PC-9 (cell line): ENCODE measurements at regions not wholly inside any gene's neighbourhood (a gene's known extent, or its start where the extent isn't known, plus 50 kb on each side); places are given as distances from the start of the nearest gene placed in this dataset.
"Not testable (repeated sequence)": the region's sequence is repeated elsewhere in the genome, so short reads cannot be mapped to it uniquely, and the experiment has no call there.

Experiments used
- BruUV-seq: library from RNA; stranded (reverse); fragments of 400-500 nt; replicated peaks from 2 replicates; lab custom pipeline; 2021; lab: Mats Ljungman, UMichigan
- CTCF ChIA-PET: fragments of 300-600 bp; sonication (Branson Sonifier 250); formaldehyde crosslinking; loops from one replicate; lab custom pipeline; 2022; ENCODE audit warnings: antibody characterized with exemption; lab: Charles Lee
- POLR2A ChIA-PET: fragments of 300-600 bp; sonication (Branson Sonifier 250); formaldehyde crosslinking; loops from one replicate; lab custom pipeline; 2022; ENCODE audit warnings: antibody characterized with exemption; ENCODE audit not compliant: unreplicated experiment; lab: Charles Lee
- DNase-seq, 2 experiments: peaks; one replicate each; pipeline versions ENCODE4 v3.0.0 to v3.0.0-alpha.2; 2015 to 2022; ENCODE audit warnings: mixed read lengths in 1 of 2
- H2AFZ ChIP-seq: fragments of 200-600 bp; sonication (generic); 2 replicates; pipeline ENCODE4 v1.8.1; 2017; ENCODE audit warnings: antibody characterized with exemption
- H3F3A ChIP-seq: fragments of 200-600 bp; sonication (generic); 2 replicates; pipeline ENCODE4 v1.8.1; 2017; ENCODE audit warnings: antibody characterized with exemption, mild to moderate bottlenecking, low read depth; ENCODE audit not compliant: insufficient read depth
- H3K27ac ChIP-seq: fragments of 200-600 bp; sonication (generic); 2 replicates; pipeline ENCODE4 v1.6.1; 2016; ENCODE audit warnings: mixed run types
- H3K27me3 ChIP-seq: fragments of 200-600 bp; sonication (generic); 2 replicates; pipeline ENCODE4 v1.6.1; 2016; ENCODE audit warnings: low read depth, mixed run types; ENCODE audit not compliant: insufficient read depth
- H3K36me3 ChIP-seq: fragments of 200-600 bp; sonication (generic); 2 replicates; pipeline ENCODE4 v1.6.1; 2016; ENCODE audit warnings: low read depth, mixed run types
- H3K4me1 ChIP-seq: fragments of 200-600 bp; sonication (generic); replicated peaks from 2 replicates; pipeline ENCODE4 v1.6.1; 2016; ENCODE audit warnings: mixed run types; ENCODE audit not compliant: insufficient read depth
- H3K4me2 ChIP-seq: fragments of 200-600 bp; sonication (generic); 2 replicates; pipeline ENCODE4 v1.6.1; 2017; ENCODE audit warnings: mixed run types
- H3K4me3 ChIP-seq: fragments of 200-600 bp; sonication (generic); 2 replicates; pipeline ENCODE4 v1.6.1; 2016; ENCODE audit warnings: mixed run types
- H3K79me2 ChIP-seq: fragments of 200-600 bp; sonication (generic); 2 replicates; pipeline ENCODE4 v1.6.1; 2017; ENCODE audit warnings: low read depth, mixed run types
- H3K9me2 ChIP-seq: fragments of 200-600 bp; sonication (generic); 2 replicates; pipeline ENCODE4 v1.8.1; 2017; ENCODE audit warnings: mild to moderate bottlenecking; ENCODE audit not compliant: insufficient read depth
- H3K9me3 ChIP-seq: fragments of 200-600 bp; sonication (generic); 2 replicates; pipeline ENCODE4 v1.8.1; 2016; ENCODE audit warnings: low read depth; ENCODE audit not compliant: insufficient read depth
- H4K20me1 ChIP-seq: fragments of 200-600 bp; sonication (generic); 2 replicates; pipeline ENCODE4 v1.8.1; 2017; ENCODE audit not compliant: insufficient read depth
- CTCF ChIP-seq: fragments of 200-600 bp; sonication (generic); conservative IDR thresholded peaks from 2 replicates; pipeline ENCODE4 v1.6.1; 2017; ENCODE audit warnings: mixed run types, antibody characterized with exemption, mild to moderate bottlenecking, moderate library complexity
- EZH2 ChIP-seq: fragments of 200-600 bp; sonication (generic); IDR thresholded peaks from 2 replicates; pipeline ENCODE4 v1.8.0; 2017; ENCODE audit warnings: antibody characterized with exemption, low read depth
- intact Hi-C: fragments of 100-400 bp; cut with micrococcal nuclease; formaldehyde crosslinking; loops from one replicate; pipeline ENCODE4 v1.10.0; 2022; ENCODE audit not compliant: unreplicated experiment

DNA sequence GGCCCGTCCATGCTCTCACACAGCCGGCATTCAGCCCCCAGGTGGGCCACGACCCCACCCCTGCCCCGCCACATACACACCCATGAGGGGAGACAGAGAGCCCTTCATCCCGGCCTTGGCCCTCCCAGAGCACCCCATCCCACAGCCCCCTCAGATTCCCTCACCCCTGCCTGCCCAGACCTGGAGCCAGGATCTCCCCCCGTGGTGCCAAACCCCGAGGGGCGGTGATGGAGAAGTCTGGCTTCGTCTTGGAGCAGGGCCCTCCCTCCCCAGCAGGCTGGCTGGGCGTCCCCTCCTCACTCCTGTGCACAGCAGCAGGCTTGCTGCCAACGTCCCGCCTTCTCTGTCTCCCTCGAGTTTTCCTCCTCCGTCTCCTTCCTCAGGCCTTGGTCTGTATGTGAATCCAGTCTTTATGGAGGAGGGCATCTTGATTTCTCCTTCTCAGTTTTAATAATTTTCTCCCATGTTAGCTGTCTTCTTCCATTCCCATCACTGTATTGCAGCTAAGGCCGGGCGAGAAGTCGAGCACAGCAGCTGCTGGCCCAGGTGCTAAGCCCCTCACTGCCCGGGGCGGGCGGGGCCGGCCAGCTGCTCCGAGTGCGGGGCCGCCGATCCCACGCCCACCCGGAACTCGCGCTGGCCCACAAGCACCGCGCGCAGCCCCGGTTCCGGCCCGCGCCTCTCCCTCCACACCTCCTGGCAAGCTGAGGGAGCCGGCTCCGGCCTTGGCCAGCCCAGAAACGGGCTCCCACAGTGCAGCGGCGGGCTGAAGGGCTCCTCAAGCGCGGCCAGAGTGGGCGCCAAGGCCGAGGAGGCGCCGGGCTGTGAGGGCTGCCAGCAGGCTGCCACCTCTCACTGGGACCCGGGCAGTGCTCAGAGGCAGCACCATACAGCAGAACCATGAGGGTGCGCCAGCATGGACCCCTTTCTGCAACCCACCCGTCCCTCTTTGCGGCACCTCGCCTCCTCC, 183.6 kb downstream of the TBC1D2B start:
- H3F3A ChIP-seq, H3K4me1 ChIP-seq, H3K79me2 ChIP-seq, POLR2A ChIA-PET, H3K9me3 ChIP-seq, H3K36me3 ChIP-seq, H3K9me2 ChIP-seq, CTCF ChIA-PET, intact Hi-C loops, H3K27ac ChIP-seq, DNase-seq, H3K27me3 ChIP-seq, H2AFZ ChIP-seq, H3K4me2 ChIP-seq, H4K20me1 ChIP-seq, H3K4me3 ChIP-seq, BruUV-seq: not testable (repeated sequence)

GRCh38 chr15:77893246-77893645, 184.3 kb downstream of the TBC1D2B start:
- H3K27me3 ChIP-seq, H4K20me1 ChIP-seq, H2AFZ ChIP-seq, H3K4me2 ChIP-seq, DNase-seq, intact Hi-C loops, H3K9me3 ChIP-seq, H3F3A ChIP-seq, H3K4me1 ChIP-seq, POLR2A ChIA-PET, H3K79me2 ChIP-seq, CTCF ChIA-PET, H3K9me2 ChIP-seq, H3K4me3 ChIP-seq, H3K27ac ChIP-seq, BruUV-seq, H3K36me3 ChIP-seq: not testable (repeated sequence)

DNA sequence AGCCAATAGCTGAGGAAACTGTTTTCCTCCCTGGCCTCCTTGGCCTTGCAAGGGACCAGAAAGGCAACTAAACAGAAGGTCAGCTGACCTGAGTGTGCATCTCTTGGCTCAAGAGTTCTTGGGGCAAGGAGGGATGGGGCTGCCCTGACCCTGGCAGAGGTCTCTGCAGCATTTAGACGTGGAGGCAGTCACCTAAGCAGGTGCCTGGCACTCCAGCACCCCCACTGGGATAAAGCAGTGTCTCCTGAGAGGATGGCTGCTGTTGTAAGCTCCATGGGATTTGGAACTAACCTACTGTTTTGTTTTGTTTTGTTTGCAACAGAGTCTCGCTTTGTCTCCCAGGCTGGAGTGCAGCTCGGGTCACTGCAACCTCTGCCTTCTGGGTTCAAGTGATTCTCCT, 185.2 kb downstream of the TBC1D2B start:
- Histone ChIP-seq H3F3A (no peaks in the 10 kb centered on the region), H4K20me1 (no peaks in the 10 kb centered on the region), H3K27me3 (peaks cover 8% of the 10 kb centered on the region; the same call in 1 of the 2 replicates), H3K9me3 (no peaks in the 10 kb centered on the region), H3K9me2 (no peaks in the 10 kb centered on the region), H3K4me3 (no peak overlapping the region), H2AFZ (no peak overlapping the region), H3K4me1 (no peaks in the 10 kb centered on the region), H3K36me3 (no peaks in the 10 kb centered on the region), H3K4me2 (no peak overlapping the region), H3K79me2 (no peaks in the 10 kb centered on the region), H3K27ac (no peak overlapping the region)
- POLR2A ChIA-PET = no interaction called here
- intact Hi-C loops = no loop called here
- CTCF ChIA-PET = interaction anchor here (0.6 kb wide), 1 partner anchor 171 kb away, joined by 4 read pairs; no protein-coding TSS in a partner anchor
- no peak for TF ChIP-seq CTCF
- TF ChIP-seq EZH2 = no peak
- no TSS peak for BruUV-seq
- no peak for DNase-seq

GRCh38 chr15:77891862-77892261, 185.6 kb downstream of the TBC1D2B start:
- not testable (repeated sequence) for BruUV-seq, H3K9me3 ChIP-seq, H3F3A ChIP-seq

DNA sequence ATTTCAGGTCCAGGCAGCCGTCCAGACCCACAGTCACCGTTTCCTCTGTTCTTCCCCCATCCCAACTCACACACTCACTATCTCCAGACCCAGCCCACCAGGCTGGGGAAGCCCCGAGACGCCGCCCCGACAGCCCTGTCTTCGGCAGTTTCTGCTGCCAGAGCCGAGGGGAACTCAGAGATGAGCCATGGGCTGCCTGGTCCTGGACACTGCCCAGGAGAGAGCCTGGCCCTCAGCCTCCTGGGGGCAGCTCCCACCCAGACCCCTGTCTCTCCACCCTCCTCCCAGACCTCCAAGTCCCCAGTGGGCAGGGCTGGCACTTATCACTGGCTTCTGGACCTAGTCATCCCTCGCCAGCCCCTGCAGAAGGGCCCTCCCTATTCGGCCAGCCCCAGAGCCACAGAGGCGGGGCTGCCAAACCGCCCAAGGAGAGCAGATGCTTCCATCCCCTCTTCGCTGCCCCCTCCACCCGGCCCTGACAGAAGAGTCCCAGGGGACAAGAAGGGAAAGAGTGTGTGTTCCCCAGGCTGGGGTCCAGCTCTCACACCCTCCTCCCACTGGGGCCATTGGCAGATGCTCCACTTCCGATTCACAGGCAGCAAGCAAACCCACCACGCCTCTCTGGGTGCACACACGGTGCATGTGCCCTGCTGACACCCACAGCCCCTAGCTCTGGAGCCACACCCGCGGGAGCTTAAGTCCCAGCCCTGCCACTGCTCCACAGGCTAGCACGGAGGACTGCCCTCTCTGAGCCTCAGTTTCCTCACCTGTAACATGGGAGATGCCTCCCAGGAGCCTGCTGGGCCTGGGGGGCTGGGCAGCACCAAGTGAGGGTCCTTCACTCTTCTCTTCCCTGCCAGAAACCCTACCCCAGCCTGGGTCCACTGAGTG, 186.4 kb downstream of the TBC1D2B start:
- H3K4me2 ChIP-seq, H3K4me3 ChIP-seq, H3K9me2 ChIP-seq, CTCF ChIA-PET, H4K20me1 ChIP-seq, H3K4me1 ChIP-seq, POLR2A ChIA-PET, H3K27me3 ChIP-seq, H2AFZ ChIP-seq, H3K27ac ChIP-seq, H3K9me3 ChIP-seq, BruUV-seq, H3F3A ChIP-seq, H3K36me3 ChIP-seq, intact Hi-C loops, H3K79me2 ChIP-seq, DNase-seq: not testable (repeated sequence)

More at GRCh38 chr15:77891862-77892261, 185.6 kb downstream of the TBC1D2B start:
- H3K79me2 ChIP-seq, H3K4me1 ChIP-seq, intact Hi-C loops, H3K4me3 ChIP-seq, H2AFZ ChIP-seq, H3K9me2 ChIP-seq, CTCF ChIA-PET, H3K4me2 ChIP-seq, DNase-seq, H4K20me1 ChIP-seq, H3K27ac ChIP-seq, H3K36me3 ChIP-seq, POLR2A ChIA-PET, H3K27me3 ChIP-seq: not testable (repeated sequence)
